ENCODE measurements at regions not wholly inside any gene's neighbourhood (a gene's known extent, or its start where the extent isn't known, plus 50 kb on each side); places are given as distances from the start of the nearest gene placed in this dataset.
"Not testable (repeated sequence)": the region's sequence is repeated elsewhere in the genome, so short reads cannot be mapped to it uniquely, and the experiment has no call there.

DNA sequence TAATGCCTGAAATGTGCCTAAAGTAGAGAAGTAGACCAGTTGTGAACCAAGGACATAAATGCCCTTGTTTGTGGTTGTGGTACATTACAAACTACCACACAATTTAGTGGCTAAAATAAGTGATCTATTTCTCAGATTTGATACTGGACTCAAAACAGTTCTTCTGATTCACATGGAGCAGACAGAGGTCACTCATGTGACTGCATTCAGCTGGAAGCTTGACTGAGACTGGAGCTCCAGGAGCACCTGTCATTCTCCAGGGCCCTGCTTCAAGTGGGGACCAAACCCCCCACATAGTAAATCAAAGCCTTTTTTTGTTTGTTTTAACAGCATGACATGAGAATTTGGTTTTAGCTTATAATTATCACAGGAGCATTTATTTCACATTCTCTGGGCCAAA lies 301.2 kb downstream of the OXSM start:
- TF ChIP-seq, protein P1, sequence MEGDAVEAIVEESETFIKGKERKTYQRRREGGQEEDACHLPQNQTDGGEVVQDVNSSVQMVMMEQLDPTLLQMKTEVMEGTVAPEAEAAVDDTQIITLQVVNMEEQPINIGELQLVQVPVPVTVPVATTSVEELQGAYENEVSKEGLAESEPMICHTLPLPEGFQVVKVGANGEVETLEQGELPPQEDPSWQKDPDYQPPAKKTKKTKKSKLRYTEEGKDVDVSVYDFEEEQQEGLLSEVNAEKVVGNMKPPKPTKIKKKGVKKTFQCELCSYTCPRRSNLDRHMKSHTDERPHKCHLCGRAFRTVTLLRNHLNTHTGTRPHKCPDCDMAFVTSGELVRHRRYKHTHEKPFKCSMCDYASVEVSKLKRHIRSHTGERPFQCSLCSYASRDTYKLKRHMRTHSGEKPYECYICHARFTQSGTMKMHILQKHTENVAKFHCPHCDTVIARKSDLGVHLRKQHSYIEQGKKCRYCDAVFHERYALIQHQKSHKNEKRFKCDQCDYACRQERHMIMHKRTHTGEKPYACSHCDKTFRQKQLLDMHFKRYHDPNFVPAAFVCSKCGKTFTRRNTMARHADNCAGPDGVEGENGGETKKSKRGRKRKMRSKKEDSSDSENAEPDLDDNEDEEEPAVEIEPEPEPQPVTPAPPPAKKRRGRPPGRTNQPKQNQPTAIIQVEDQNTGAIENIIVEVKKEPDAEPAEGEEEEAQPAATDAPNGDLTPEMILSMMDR (IDR thresholded peaks at IDR 0.05) = no peak
- TF ChIP-seq EZH2 (IDR thresholded peaks at IDR 0.05) (no peak), EZH2phosphoT487 (IDR thresholded peaks at IDR 0.05) (no peak)
- Mint-ChIP-seq H3K27me3 (ENCODE audit: insufficient read depth, low read depth) (peaks cover 5% of the 10 kb centered on the region), H3K9me3 (peaks cover 27% of the 10 kb centered on the region), H3K4me3 (no peak overlapping the region), H3K4me1 (no peaks in the 10 kb centered on the region), H3K27ac (no peak overlapping the region), H3K36me3 (no peaks in the 10 kb centered on the region)
- Histone ChIP-seq H3K36me3 (no peaks in the 10 kb centered on the region), H3K9me3 (ENCODE audit: low read depth) (no peaks in the 10 kb centered on the region), H3F3A (ENCODE audit: low read depth) (no peaks in the 10 kb centered on the region), H3K79me2 (ENCODE audit: low read depth) (no peaks in the 10 kb centered on the region), H2AFZ (replicated peaks) (no peak overlapping the region), H3K27ac (no peak overlapping the region), H3K4me1 (no peaks in the 10 kb centered on the region), H3K4me3 (no peak overlapping the region), H3K27me3 (no peaks in the 10 kb centered on the region), H3K4me2 (no peak overlapping the region), H3K9ac (no peak overlapping the region), H4K20me1 (ENCODE audit: low read depth) (no peaks in the 10 kb centered on the region)
- no peak for DNase-seq (ENCODE audit: low spot score)

DNA sequence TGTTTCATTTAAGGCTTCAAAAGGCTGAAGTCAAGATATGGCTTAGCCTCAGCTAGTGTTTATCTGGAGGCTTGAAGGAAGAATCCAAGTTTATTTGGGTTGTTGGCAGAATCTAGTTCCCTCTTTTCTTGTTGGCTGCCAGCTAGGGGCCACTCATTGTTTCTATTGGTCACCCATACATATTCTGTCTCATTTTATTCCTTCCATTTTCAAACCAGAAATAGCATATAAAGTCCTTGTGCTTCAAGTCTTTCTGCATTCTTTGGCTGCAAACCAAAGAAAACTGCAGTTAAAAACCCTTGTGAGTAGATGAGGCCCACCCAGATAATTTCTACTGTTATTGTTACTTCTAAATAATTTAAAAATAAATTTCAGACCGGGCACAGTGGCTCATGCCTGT lies 301.7 kb downstream of the OXSM start:
- H3K36me3 Mint-ChIP-seq = no peaks in the 10 kb centered on the region
- H3F3A ChIP-seq (ENCODE audit: low read depth) = no peaks in the 10 kb centered on the region
- no peaks in the 10 kb centered on the region for H3K4me1 Mint-ChIP-seq
- no peak overlapping the region for H3K9ac ChIP-seq
- H3K4me2 ChIP-seq = no peak overlapping the region
- H2AFZ ChIP-seq (replicated peaks) = no peak overlapping the region
- H3K27ac ChIP-seq = no peak overlapping the region
- peaks cover 25% of the 10 kb centered on the region for H3K9me3 Mint-ChIP-seq
- no peak for DNase-seq (ENCODE audit: low spot score)
- peaks cover 5% of the 10 kb centered on the region for H3K27me3 Mint-ChIP-seq (ENCODE audit: insufficient read depth, low read depth)
- TF ChIP-seq, protein P1 (IDR thresholded peaks at IDR 0.05) = no peak
- TF ChIP-seq EZH2phosphoT487 (IDR thresholded peaks at IDR 0.05) (no peak), EZH2 (IDR thresholded peaks at IDR 0.05) (no peak)
- H3K4me3 ChIP-seq = no peak overlapping the region
- H3K4me3 Mint-ChIP-seq = no peak overlapping the region
- no peaks in the 10 kb centered on the region for H3K9me3 ChIP-seq (ENCODE audit: low read depth)
- H3K79me2 ChIP-seq (ENCODE audit: low read depth) = no peaks in the 10 kb centered on the region
- H4K20me1 ChIP-seq (ENCODE audit: low read depth) = no peaks in the 10 kb centered on the region
- H3K4me1 ChIP-seq = no peaks in the 10 kb centered on the region
- H3K27me3 ChIP-seq = no peaks in the 10 kb centered on the region
- H3K36me3 ChIP-seq = no peaks in the 10 kb centered on the region
- no peak overlapping the region for H3K27ac Mint-ChIP-seq

DNA sequence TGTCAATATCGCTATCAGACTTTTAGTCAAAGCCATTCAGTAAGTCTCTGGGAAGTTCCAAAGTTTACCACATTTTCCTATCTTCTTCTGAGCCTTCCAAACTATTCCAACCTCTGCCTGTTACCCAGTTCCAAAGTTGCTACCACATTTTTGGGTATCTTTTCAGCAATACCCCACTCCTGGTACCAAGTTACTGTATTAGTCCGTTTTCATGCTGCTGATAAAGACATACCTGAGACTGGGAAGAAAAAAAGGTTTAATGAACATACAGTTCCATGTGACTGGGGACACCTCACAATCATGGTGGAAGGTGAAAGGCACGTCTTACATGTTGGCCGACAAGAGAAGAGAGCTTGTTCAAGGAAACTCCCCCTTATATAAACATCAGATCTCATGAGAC lies 307.2 kb downstream of the OXSM start:
- not testable (repeated sequence) for H3K4me3 Mint-ChIP-seq; H3K27ac Mint-ChIP-seq; H4K20me1 ChIP-seq (ENCODE audit: low read depth); H3K4me1 ChIP-seq; H3K27me3 ChIP-seq; H3K36me3 ChIP-seq; H2AFZ ChIP-seq (replicated peaks); H3K36me3 Mint-ChIP-seq; H3F3A ChIP-seq (ENCODE audit: low read depth); H3K4me3 ChIP-seq; H3K4me1 Mint-ChIP-seq; H3K9ac ChIP-seq; H3K4me2 ChIP-seq; DNase-seq (ENCODE audit: low spot score); H3K27me3 Mint-ChIP-seq (ENCODE audit: insufficient read depth, low read depth); H3K27ac ChIP-seq; H3K9me3 ChIP-seq (ENCODE audit: low read depth); H3K79me2 ChIP-seq (ENCODE audit: low read depth)
- H3K9me3 Mint-ChIP-seq = peaks cover 18% of the 10 kb centered on the region

- Mint-ChIP-seq H3K4me3 (no peak overlapping the region), H3K9me3 (peaks cover 18% of the 10 kb centered on the region), H3K4me1 (peaks cover 9% of the 10 kb centered on the region), H3K27ac (no peak overlapping the region), H3K36me3 (no peaks in the 10 kb centered on the region), H3K27me3 (ENCODE audit: insufficient read depth, low read depth) (peaks cover 2% of the 10 kb centered on the region)
- peaks cover 1% of the 10 kb centered on the region for H3K4me1 ChIP-seq
- H3F3A ChIP-seq (ENCODE audit: low read depth) = no peaks in the 10 kb centered on the region
- no peaks in the 10 kb centered on the region for H3K36me3 ChIP-seq
- H3K27me3 ChIP-seq = no peaks in the 10 kb centered on the region
- no peaks in the 10 kb centered on the region for H3K79me2 ChIP-seq (ENCODE audit: low read depth)
- TF ChIP-seq, protein P1 (IDR thresholded peaks at IDR 0.05) = no peak
- TF ChIP-seq EZH2phosphoT487 (IDR thresholded peaks at IDR 0.05) = no peak
- no peak for TF ChIP-seq EZH2 (IDR thresholded peaks at IDR 0.05)
- H3K9ac ChIP-seq = no peak overlapping the region
- no peak overlapping the region for H2AFZ ChIP-seq (replicated peaks)
- no peak for DNase-seq (ENCODE audit: low spot score)
- H4K20me1 ChIP-seq (ENCODE audit: low read depth) = no peaks in the 10 kb centered on the region
- peaks cover 5% of the 10 kb centered on the region for H3K9me3 ChIP-seq (ENCODE audit: low read depth)
- H3K27ac ChIP-seq = no peak overlapping the region
- no peak overlapping the region for H3K4me2 ChIP-seq
- H3K4me3 ChIP-seq = no peak overlapping the region
Measured at GRCh38 chr3:26099692-26100091, 309.8 kb downstream of the OXSM start.
